ENCODE measurements at regions not wholly inside any gene's neighbourhood (a gene's known extent, or its start where the extent isn't known, plus 50 kb on each side); places are given as distances from the start of the nearest gene placed in this dataset.

DNA sequence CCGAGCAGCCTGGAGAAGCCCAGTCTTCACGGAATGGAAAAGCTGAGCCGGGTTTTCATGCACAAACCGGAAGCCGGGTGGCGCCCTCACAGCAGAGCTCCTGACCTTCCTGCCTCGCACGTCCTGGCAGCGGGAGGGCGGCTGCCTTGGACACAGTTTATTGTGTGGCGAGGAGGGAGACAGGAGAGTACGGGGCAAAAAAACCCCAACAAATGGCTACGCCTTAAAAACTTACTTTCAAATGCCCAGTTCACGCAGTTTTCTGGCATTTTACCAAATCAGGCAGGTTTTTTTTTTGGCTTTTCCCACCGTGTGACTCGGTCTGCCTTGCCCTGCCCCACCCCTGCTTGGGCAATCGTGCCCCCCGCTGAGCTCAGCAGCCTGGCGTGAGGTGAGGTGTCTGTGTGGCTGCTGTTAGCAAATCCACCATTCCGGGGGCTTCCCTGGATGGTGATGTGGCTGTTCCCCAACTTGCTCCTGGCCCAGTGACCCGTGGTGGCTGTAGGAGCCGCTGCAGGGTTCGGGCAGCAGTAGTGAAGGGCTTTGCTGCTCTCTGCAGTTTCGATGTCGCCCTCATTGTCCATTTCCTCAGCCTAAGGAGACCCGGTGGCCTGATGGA lies 187.1 kb upstream of the SULF2 start (continued):
- TF ChIP-seq ZNF546 (CRISPR knock-in tag; conservative IDR thresholded peaks at IDR 0.05) (0 out of 2 replicates have a peak, but pooled peaks have one; percentile 36), ZNF362 (CRISPR knock-in tag; IDR thresholded peaks at IDR 0.05; ENCODE audit: borderline replicate concordance) (peak; percentile 72), DZIP1 (CRISPR knock-in tag; IDR thresholded peaks at IDR 0.05) (0 out of 2 replicates have a peak, but pooled peaks have one; percentile 43), ZNF788 (CRISPR knock-in tag; IDR thresholded peaks at IDR 0.05; ENCODE audit: borderline replicate concordance) (peak; percentile 46; the same call in 1 of the 2 replicates), NR2F6 (IDR thresholded peaks at IDR 0.05) (0 out of 2 replicates have a peak, but pooled peaks have one; percentile 22), NR2F6 (CRISPR knock-in tag; IDR thresholded peaks at IDR 0.05) (peak; percentile 60), HIVEP1 (CRISPR knock-in tag; IDR thresholded peaks at IDR 0.05) (peak; percentile 38; the same call in 1 of the 2 replicates), KMT2A (CRISPR knock-in tag; IDR thresholded peaks at IDR 0.05) (0 out of 2 replicates have a peak, but pooled peaks have one; percentile 29), ZNF629 (CRISPR knock-in tag; conservative IDR thresholded peaks at IDR 0.05) (0 out of 2 replicates have a peak, but pooled peaks have one; percentile 35), NRL (CRISPR knock-in tag; IDR thresholded peaks at IDR 0.05; ENCODE audit: borderline replicate concordance) (peak; percentile 72), ZNF12 (CRISPR knock-in tag; IDR thresholded peaks at IDR 0.05) (0 out of 2 replicates have a peak, but pooled peaks have one; percentile 15), ZSCAN21 (CRISPR knock-in tag; IDR thresholded peaks at IDR 0.05; ENCODE audit: borderline replicate concordance) (peak; percentile 71; the same call in 1 of the 2 replicates), E2F2 (CRISPR knock-in tag; IDR thresholded peaks at IDR 0.05; ENCODE audit: borderline replicate concordance) (0 out of 2 replicates have a peak, but pooled peaks have one; percentile 22), SMC3 (IDR thresholded peaks at IDR 0.05; ENCODE audit: low read length) (peak; percentile 31; the same call in 1 of the 2 replicates), MEIS2 (CRISPR knock-in tag; IDR thresholded peaks at IDR 0.05) (0 out of 2 replicates have a peak, but pooled peaks have one; percentile 44), ZSCAN9 (CRISPR knock-in tag; IDR thresholded peaks at IDR 0.05; ENCODE audit: borderline replicate concordance) (0 out of 2 replicates have a peak, but pooled peaks have one; percentile 46), NR2F1 (CRISPR knock-in tag; IDR thresholded peaks at IDR 0.05) (0 out of 4 replicates have a peak, but pooled peaks of 1 of the 2 experiments have one; percentile 31), MXD3 (CRISPR knock-in tag; IDR thresholded peaks at IDR 0.05) (0 out of 2 replicates have a peak, but pooled peaks have one; percentile 33)
- TF ChIP-seq, protein P1, sequence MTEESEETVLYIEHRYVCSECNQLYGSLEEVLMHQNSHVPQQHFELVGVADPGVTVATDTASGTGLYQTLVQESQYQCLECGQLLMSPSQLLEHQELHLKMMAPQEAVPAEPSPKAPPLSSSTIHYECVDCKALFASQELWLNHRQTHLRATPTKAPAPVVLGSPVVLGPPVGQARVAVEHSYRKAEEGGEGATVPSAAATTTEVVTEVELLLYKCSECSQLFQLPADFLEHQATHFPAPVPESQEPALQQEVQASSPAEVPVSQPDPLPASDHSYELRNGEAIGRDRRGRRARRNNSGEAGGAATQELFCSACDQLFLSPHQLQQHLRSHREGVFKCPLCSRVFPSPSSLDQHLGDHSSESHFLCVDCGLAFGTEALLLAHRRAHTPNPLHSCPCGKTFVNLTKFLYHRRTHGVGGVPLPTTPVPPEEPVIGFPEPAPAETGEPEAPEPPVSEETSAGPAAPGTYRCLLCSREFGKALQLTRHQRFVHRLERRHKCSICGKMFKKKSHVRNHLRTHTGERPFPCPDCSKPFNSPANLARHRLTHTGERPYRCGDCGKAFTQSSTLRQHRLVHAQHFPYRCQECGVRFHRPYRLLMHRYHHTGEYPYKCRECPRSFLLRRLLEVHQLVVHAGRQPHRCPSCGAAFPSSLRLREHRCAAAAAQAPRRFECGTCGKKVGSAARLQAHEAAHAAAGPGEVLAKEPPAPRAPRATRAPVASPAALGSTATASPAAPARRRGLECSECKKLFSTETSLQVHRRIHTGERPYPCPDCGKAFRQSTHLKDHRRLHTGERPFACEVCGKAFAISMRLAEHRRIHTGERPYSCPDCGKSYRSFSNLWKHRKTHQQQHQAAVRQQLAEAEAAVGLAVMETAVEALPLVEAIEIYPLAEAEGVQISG (CRISPR knock-in tag; IDR thresholded peaks at IDR 0.05), result peak; percentile 24; the same call in 1 of the 2 replicates
